ENCODE measurements at regions not wholly inside any gene's neighbourhood (a gene's known extent, or its start where the extent isn't known, plus 50 kb on each side); places are given as distances from the start of the nearest gene placed in this dataset.

GRCh38 chr6:99110029-99110428 lies 162.3 kb upstream of the FBXL4 start:
- Histone ChIP-seq H3K79me2 (ENCODE audit: insufficient read depth, low read length) (no peaks in the 10 kb centered on the region), H3K9ac (ENCODE audit: low read length) (no peak overlapping the region), H3K4me2 (ENCODE audit: low read length) (no peak overlapping the region), H3K9me3 (ENCODE audit: low read length) (no peaks in the 10 kb centered on the region), H2AFZ (ENCODE audit: low read length) (no peak overlapping the region), H3F3A (ENCODE audit: insufficient read depth, low read length) (no peaks in the 10 kb centered on the region), H4K20me1 (ENCODE audit: insufficient read depth, low read length) (no peaks in the 10 kb centered on the region), H3K27me3 (ENCODE audit: insufficient read depth, low read length) (no peaks in the 10 kb centered on the region), H3K4me3 (ENCODE audit: low read depth, low read length, poor library complexity, severe bottlenecking) (no peak overlapping the region), H3K9me2 (ENCODE audit: low read depth, low read length) (no peaks in the 10 kb centered on the region), H3K4me1 (ENCODE audit: insufficient read depth, low read length, severe bottlenecking) (no peaks in the 10 kb centered on the region), H3K27ac (ENCODE audit: low read depth, low read length, poor library complexity, severe bottlenecking) (no peak overlapping the region), H3K36me3 (ENCODE audit: insufficient read depth, low read length) (no peaks in the 10 kb centered on the region)
- TF ChIP-seq EZH2 (IDR thresholded peaks at IDR 0.05; ENCODE audit: borderline replicate concordance, low read length) = no peak
- TF ChIP-seq CTCF (IDR thresholded peaks at IDR 0.05; ENCODE audit: low read length) = no peak

- H3K9me2 ChIP-seq (ENCODE audit: low read depth, low read length) = no peaks in the 10 kb centered on the region
- H3K79me2 ChIP-seq (ENCODE audit: insufficient read depth, low read length) = no peaks in the 10 kb centered on the region
Measured at GRCh38 chr6:99104218-99104617, 156.5 kb upstream of the FBXL4 start.

GRCh38 chr6:99099243-99099642 lies 151.5 kb upstream of the FBXL4 start:
- Histone ChIP-seq H3K27me3 (ENCODE audit: insufficient read depth, low read length) (0 out of 2 replicates have a peak, but pooled peaks cover under 1% of the 10 kb centered on the region), H3F3A (ENCODE audit: insufficient read depth, low read length) (no peaks in the 10 kb centered on the region), H3K4me2 (ENCODE audit: low read length) (no peak overlapping the region), H3K9me3 (ENCODE audit: low read length) (no peaks in the 10 kb centered on the region), H2AFZ (ENCODE audit: low read length) (no peak overlapping the region), H3K4me1 (ENCODE audit: insufficient read depth, low read length, severe bottlenecking) (no peaks in the 10 kb centered on the region), H3K79me2 (ENCODE audit: insufficient read depth, low read length) (no peaks in the 10 kb centered on the region), H4K20me1 (ENCODE audit: insufficient read depth, low read length) (no peaks in the 10 kb centered on the region), H3K27ac (ENCODE audit: low read depth, low read length, poor library complexity, severe bottlenecking) (no peak overlapping the region), H3K9me2 (ENCODE audit: low read depth, low read length) (no peaks in the 10 kb centered on the region), H3K4me3 (ENCODE audit: low read depth, low read length, poor library complexity, severe bottlenecking) (no peak overlapping the region), H3K9ac (ENCODE audit: low read length) (no peak overlapping the region), H3K36me3 (ENCODE audit: insufficient read depth, low read length) (no peaks in the 10 kb centered on the region)
- TF ChIP-seq CTCF (IDR thresholded peaks at IDR 0.05; ENCODE audit: low read length) (no peak), EZH2 (IDR thresholded peaks at IDR 0.05; ENCODE audit: borderline replicate concordance, low read length) (no peak)

More at GRCh38 chr6:99104218-99104617, 156.5 kb upstream of the FBXL4 start:
- no peaks in the 10 kb centered on the region for H4K20me1 ChIP-seq (ENCODE audit: insufficient read depth, low read length)
- no peak overlapping the region for H3K4me3 ChIP-seq (ENCODE audit: low read depth, low read length, poor library complexity, severe bottlenecking)
- H3F3A ChIP-seq (ENCODE audit: insufficient read depth, low read length) = no peaks in the 10 kb centered on the region
- no peak for TF ChIP-seq EZH2 (IDR thresholded peaks at IDR 0.05; ENCODE audit: borderline replicate concordance, low read length)
- TF ChIP-seq CTCF (IDR thresholded peaks at IDR 0.05; ENCODE audit: low read length) = no peak
- no peaks in the 10 kb centered on the region for H3K4me1 ChIP-seq (ENCODE audit: insufficient read depth, low read length, severe bottlenecking)
- no peak overlapping the region for H3K4me2 ChIP-seq (ENCODE audit: low read length)
- no peaks in the 10 kb centered on the region for H3K27me3 ChIP-seq (ENCODE audit: insufficient read depth, low read length)
- no peak overlapping the region for H3K27ac ChIP-seq (ENCODE audit: low read depth, low read length, poor library complexity, severe bottlenecking)
- H3K36me3 ChIP-seq (ENCODE audit: insufficient read depth, low read length) = no peaks in the 10 kb centered on the region
- H3K9ac ChIP-seq (ENCODE audit: low read length) = no peak overlapping the region
- H3K9me3 ChIP-seq (ENCODE audit: low read length) = no peaks in the 10 kb centered on the region
- H2AFZ ChIP-seq (ENCODE audit: low read length) = no peak overlapping the region

Measured in OCI-LY1 (cell line).